Globus pallidus (tissue), 1 donor: ENCODE measurements at regions not wholly inside any gene's neighbourhood (a gene's known extent, or its start where the extent isn't known, plus 50 kb on each side); places are given as distances from the start of the nearest gene placed in this dataset.

Source experiments
- DNase-seq: peaks from one replicate; pipeline ENCODE4 v3.0.0-alpha.2; 2015; ENCODE audit warnings: low spot score

DNA sequence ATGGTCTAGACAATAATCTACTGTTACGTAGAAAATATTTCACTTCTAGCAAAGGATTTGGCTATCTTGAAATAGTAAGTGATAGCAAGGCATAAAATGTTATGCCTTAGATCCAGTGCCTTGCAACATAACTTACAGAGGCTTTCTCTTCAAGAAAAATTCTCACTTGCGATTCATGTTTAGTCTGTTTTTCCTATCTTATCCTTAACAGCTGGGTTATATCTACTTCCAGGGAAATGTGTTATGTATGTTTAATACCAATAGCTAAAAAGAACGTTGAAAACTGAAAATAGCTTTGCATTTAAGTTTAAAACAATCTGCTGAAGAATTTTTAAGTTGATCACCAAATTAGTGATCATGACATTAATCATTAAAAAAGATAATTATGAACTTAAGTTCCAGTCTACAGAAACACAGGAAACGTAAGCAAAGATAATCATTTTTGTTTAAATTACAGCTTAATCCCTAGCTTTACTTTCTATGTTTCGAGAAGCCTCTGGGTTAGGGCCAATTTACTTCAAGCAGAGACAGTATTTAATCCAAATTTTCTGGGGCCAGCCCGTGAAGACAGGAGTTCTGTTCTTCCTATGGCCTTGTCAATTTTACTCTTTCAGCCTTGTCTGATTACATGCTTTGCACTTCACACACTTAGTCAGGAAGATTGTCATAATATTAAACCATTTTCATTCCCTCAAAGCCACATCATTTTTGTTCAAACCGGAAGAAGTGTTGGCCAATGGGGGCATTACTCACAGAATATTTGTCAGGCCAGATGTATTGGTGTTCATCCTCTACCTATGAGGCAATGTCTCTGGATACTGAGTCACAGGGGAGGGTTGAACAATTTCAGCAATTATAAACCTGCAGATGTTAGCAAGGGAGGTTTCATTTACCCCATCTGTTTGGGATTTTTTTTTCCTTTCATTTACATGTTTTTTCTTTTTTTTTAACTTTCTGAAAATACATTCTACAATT lies 1132.9 kb upstream of the ZEB2 start:
- DNase-seq: no peak

- no peak for DNase-seq
Measured at GRCh38 chr2:145652036-145652435, 1132.1 kb upstream of the ZEB2 start.

GRCh38 chr2:145650226-145650625 lies 1130.3 kb upstream of the ZEB2 start:
- no peak for DNase-seq

DNA sequence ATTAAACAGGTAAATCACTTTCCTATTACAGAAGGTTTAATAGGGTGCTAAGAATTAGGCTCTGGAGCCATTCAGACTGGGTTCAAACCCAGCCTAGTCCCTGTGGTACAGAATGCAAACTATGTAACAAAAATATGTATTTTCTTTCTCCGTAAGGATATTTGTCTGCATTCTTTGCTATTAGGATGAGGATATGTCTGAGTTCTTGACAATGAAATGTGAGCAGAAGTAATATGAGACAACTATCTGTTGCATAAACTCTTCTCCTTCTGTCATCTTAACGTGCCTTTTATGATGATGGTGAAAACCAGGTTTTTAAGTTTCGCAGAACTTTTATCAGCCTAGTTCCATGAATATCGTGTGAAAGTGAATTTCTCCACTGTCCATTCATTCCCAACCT lies 1129.1 kb upstream of the ZEB2 start:
- no peak for DNase-seq

GRCh38 chr2:145644820-145645302 lies 1124.9 kb upstream of the ZEB2 start:
- DNase-seq: no peak

DNA sequence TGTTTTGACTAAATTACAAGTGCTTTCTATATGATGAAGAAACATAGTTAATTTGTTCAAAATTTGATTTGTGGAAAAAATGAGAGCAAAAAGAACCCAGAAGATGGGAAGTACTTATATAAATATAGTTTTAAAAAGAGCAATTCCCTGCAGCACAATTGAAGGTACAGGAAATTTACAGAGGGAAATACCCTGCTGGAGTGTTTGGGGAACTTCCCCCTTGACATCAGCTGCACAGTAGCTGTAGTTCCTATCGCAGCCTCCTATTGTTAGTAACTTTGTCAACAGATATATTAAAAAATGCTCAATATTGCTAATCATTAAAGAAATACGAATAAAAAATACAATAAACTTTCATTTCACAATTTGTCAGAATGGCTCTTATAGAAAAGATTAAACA lies 1118.8 kb upstream of the ZEB2 start:
- DNase-seq: no peak

DNA sequence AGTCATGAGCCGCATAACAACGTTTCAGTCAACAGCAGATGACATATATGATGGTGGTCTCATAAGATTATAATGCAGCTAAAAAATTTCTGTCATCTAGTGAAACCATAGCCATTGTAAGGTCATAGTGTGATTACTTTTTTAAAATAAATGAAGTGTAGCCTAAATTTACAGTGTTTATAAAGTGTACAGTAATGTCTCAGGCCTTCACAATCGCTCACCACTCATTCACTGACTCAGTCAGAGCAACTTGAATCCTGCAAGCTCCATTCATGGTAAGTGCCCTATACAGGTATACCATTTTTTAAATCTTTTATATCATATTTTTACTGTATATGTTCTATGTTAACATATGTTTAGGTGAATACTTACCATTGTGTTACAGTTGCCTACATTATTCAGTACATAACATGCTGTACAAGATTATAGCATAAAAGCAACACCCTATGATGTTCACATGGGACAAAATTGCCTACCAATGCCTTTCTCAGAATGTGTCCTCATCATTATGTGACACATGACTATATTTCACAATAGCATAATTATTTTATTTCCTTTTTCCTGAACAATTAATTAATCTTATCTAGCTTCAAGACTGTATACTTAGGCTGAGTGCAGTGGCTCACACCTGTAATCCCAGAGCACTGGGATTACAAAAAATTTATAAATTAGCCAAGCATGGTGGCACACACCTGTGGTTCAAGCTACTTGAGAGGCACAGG lies 1115.9 kb upstream of the ZEB2 start:
- DNase-seq: no peak

- DNase-seq: no peak
Measured at GRCh38 chr2:145631561-145631960, 1111.6 kb upstream of the ZEB2 start.

DNA sequence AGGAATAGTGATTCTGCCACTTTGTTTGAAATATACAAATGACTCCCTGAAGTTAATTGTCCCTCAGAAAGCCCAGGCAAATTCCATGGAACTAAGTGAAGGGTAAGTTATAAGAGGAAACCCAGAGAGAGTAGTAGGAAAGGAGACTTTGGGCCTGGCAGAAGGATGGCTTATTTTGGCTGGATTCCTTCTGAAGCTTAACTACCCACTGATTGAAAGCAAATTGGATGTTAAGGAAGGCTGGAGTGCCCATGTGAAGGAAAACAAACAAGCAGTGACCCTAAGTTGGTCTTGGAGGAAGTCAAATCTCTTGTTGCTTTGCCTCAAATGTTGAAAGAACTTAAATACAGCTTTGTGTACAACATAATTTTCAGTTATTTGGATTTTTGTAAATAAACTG lies 1106.4 kb upstream of the ZEB2 start:
- DNase-seq: no peak

- DNase-seq: no peak
Measured at GRCh38 chr2:145625111-145625510, 1105.2 kb upstream of the ZEB2 start.

DNA sequence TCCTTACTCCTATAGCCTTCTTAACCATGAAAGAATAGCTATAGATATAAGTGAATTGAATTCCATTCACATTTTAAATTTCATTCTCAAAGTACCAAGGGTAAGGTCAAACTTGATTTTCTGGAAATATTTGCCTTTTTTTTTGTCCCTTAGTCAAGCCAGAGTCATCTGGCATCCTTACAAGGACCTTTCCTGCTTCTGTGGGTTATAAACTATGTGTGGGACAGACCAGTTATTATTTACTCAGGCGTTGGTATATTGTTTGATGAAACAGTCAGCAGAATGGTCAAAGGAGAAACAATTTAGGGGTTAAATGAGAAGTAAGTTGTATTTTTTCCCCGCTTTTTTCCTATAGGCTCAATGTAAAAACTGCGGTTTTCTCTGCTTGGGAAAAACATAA lies 1103.2 kb upstream of the ZEB2 start:
- no peak for DNase-seq

DNA sequence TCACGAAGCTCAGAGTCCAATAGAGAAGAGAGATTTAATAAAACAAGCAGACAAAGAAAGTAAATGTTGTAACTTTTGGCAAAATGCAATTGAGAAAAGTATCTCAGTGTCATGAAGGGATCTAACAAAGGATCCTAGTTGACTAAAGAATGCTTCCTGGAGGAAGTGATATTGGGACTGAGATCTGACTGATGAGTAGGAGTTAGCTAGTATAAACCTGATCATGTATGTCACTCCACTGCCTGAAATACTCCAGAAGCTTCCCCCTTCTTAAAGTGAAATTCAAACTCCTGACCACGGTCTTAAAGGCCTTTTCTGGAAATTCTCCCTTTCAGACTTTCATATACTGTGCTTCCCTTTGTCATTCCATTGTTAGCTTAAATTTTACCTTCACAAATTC lies 1102.4 kb upstream of the ZEB2 start:
- no peak for DNase-seq

DNA sequence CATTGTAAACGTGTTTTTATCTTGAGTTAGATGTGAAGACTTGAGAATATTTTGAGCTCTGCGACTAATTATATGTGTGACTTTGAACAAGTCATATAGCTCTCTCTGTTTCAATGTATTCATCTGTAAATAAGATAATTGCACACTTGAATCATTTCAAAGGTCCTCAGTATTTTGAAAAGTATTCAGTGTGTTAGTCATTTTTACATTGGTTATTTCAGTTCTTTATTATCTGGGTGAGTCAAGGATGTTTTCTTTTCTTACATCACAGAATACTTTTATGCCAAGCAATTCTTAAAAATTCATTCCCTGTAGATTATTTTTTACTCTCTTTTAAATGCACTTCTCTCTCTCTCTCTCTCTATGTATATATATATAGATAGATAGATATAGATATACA lies 1098.0 kb upstream of the ZEB2 start:
- no peak for DNase-seq

GRCh38 chr2:145617420-145617819 lies 1097.5 kb upstream of the ZEB2 start:
- DNase-seq: no peak

- no peak for DNase-seq
Measured at GRCh38 chr2:145615626-145616025, 1095.7 kb upstream of the ZEB2 start.

DNA sequence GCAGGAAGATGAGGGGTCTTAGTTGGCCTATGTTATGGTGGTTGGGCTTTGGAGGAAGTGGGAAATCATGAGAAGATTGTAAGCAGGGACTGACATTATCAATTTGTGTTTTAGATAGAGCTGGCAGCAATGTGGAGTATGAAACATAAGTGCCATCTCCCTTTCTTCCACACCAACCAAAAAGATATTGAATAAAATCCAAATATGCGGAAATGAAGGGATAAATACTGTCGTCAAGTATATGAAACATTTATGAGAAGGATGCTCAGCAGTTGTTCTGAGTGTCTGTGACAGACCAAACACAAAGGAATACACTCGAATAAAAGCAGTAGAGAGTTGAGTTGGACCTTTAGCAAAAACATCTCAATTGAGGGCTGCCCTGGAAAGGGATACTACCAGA lies 1090.0 kb upstream of the ZEB2 start:
- DNase-seq: no peak

- DNase-seq: no peak
Measured at GRCh38 chr2:145601361-145601925, 1081.5 kb upstream of the ZEB2 start.

GRCh38 chr2:145600811-145601210 lies 1080.9 kb upstream of the ZEB2 start:
- no peak for DNase-seq

- no peak for DNase-seq
Measured at GRCh38 chr2:145599756-145600155, 1079.8 kb upstream of the ZEB2 start.

DNA sequence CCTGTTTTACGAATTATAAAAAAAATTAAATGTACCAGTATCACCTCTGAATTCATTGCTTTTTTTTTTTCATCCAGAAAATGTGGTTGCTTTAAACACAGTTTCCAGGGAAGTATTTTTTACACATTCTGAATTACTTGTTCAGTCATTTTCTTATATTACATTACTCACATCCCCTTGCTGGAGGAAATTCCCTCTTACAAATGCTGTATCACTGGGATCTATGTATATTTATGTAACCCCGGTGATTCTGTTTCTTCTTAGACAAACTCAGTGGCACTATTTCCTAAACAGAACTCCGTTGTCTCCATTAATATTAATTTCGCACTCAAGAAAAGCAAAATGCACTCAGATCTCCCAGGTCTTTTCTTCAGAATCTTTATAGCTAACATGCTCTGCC lies 1078.5 kb upstream of the ZEB2 start:
- no peak for DNase-seq

DNA sequence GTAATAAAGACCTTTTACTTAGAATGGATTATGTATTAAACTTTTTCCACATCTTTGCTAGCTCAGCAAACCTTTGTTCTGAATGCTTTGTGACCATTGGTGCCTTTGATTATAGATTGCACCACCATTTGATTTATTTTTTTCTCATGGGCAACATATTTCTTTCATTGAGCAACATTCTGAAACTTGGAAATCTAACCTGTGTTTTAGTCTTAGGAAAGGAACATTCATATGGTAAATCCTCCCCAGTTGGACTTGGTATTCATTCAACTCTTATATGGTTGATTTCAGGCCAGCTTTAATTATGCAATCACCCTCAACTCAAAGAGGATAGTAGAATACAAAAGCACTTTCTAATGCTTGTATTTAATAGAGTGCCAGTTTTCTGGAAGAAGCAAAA lies 1077.9 kb upstream of the ZEB2 start:
- DNase-seq: no peak

- DNase-seq: no peak
Measured at GRCh38 chr2:145597006-145597405, 1077.1 kb upstream of the ZEB2 start.

- no peak for DNase-seq
Measured at GRCh38 chr2:145596416-145596815, 1076.5 kb upstream of the ZEB2 start.
